Midbrain (tissue), 1 donor: ENCODE measurements at regions not wholly inside any gene's neighbourhood (a gene's known extent, or its start where the extent isn't known, plus 50 kb on each side); places are given as distances from the start of the nearest gene placed in this dataset.
"Not testable (repeated sequence)": the region's sequence is repeated elsewhere in the genome, so short reads cannot be mapped to it uniquely, and the experiment has no call there.

Experiments used
- DNase-seq: peaks from one replicate; lab custom pipeline; 2025; lab: John Stamatoyannopoulos, UW

DNA sequence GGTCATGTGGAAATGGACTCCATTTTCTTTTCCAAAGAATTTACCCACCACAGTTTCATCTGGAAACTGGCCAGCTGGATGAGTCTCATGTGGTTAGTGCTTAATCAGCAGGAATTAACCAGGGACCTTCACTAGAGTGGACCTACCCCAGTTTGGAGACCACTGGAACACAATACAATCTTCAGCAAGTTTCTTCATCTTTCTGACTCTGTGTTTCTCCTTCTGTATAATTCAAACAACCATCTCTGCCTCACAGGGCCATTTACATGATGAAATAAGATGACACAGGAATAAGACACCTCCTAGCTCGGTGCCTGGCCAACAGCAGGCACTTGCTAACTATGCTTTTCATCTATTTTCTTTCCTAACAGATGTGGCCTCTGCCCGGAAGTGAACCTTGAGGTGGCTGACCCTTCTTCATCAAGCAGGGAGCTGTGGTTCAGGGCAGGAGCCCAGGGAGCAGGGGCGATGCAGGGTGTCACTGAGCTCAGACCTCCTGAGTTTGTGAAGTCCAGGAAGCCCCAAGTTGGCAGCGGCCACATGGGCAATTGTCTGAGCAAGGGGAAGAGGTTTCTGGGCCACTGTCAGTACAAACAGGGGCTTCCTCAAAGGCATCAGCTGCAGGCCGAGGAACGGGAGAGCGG lies 98.8 kb downstream of the SOD2 start:
- DNase-seq: no peak

GRCh38 chr6:159590835-159591234 lies 102.2 kb downstream of the SOD2 start:
- no peak for DNase-seq

GRCh38 chr6:159586684-159587083 lies 106.4 kb downstream of the SOD2 start:
- no peak for DNase-seq

DNA sequence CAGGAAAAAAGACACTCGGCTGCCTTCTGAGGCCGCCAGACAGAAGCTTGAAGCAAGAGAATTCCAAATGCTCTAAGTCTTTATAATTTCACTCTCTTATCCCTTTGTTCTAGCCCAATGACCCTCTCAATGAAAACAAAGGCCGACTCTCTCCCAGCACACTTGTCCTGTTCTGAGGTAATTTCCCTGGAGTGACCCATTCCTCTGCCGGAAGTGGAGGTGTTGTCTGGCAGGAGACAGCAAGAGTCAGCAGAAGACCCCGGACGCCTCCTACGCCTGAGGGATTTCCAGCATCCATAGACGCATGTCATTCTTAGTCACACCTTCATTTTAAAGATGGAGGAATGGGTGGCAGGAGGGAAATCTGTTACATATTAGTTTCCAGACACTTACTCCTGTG lies 110.3 kb downstream of the SOD2 start:
- DNase-seq: no peak

DNA sequence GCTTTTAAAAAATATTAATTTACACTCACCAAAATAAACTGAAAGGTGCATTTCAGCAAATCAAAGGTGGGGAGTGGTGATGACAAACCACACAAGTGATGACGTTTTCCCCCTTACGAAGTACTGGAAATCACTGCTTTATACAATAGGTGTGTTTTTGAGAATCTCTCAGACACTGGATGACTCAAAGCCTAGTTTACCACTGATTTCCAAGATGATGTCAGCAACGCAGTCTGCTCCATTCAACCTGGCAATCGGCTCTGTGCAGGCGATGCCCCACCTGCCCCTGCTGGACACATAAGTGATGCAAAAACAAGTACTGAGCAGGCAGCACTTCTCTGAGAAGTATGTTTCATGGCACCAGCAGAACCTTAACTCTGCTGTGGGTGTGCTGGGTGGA lies 114.4 kb downstream of the SOD2 start:
- DNase-seq: no peak

DNA sequence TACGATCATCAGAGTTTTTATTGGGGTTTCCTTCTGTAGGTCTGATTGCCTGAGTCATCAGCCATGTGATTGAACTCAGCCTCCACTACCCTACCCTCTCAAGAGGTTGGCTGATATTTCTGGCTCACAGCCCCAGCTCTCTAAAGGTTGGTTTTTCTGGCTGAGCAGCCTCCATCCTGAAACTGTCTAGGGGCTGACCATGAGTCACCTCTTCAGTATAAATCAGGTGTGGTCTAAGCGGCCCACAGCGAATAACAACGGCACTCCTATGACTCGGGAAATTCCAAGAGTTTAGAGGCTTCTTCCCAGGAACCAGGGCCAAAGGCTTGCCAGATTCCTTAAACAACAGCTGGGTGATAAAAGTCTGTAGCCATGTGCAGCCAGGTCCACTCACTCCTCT lies 115.5 kb downstream of the SOD2 start:
- no peak for DNase-seq

GRCh38 chr6:159572439-159573110 lies 120.5 kb downstream of the SOD2 start:
- DNase-seq: no peak

- DNase-seq: no peak
Observed at GRCh38 chr6:159565181-159565710, 127.8 kb downstream of the SOD2 start.

DNA sequence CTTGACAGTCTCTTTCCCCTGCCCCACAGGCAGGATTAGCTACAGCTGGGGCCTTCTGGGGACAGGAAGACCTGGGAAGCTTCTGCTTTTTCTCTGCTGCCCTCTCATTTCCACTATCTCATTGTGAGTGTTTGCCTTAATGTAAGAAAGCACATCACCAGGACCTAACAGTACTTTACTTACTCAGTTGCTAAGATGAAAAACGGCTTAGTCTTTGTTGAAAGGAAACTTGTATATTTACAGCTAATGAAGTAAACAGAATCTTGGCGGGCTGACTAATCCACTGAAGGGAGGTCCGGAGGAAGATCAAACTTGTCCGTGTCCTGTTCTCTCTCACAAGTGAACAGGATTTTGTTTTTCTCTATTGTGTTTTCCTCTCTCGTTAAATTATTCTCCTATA lies 128.6 kb downstream of the SOD2 start:
- no peak for DNase-seq

- no peak for DNase-seq
Observed at GRCh38 chr6:159557031-159557430, 136.0 kb downstream of the SOD2 start.

GRCh38 chr6:159555082-159555875 lies 137.8 kb downstream of the SOD2 start:
- DNase-seq: no peak

DNA sequence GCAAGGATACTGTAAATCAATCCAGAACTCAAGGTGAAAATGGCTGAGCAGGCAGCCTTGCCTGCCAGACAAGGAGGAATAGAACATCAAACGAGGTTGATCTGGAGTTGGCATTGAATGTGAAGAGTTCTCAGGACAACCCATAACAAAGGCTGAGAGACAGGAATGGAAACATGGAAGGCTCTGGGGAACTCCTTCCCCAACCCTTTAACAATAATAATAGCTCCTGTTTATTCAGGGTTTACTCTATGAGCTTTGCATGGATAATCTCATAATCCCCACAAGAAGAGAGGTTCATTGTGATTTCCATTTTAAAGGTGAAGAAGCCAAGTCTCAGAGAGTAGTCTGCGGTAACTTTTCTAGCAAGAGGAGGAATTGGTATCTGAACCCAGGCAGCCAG lies 151.7 kb downstream of the SOD2 start:
- DNase-seq: no peak

- no peak for DNase-seq
Observed at GRCh38 chr6:159540883-159541282, 152.2 kb downstream of the SOD2 start.

DNA sequence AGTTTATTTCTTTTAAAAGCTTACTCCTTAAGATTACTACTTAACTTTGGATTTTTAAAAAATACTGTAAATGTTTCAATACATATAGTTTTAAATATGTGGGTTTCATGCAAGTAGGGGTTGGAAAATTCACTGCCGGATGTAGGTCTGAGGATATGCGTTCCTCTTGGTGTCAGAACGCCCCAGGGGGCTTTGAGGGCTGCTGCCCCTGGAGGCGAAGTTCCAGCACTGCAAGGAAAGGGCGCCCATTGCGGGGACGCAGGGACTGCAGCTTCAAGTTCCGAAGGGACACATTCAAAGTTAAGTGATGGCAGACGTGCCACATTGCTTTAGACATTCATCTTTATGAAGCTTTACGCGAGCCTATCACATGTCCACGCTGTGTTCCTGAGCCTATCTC lies 152.9 kb downstream of the SOD2 start:
- DNase-seq: no peak

DNA sequence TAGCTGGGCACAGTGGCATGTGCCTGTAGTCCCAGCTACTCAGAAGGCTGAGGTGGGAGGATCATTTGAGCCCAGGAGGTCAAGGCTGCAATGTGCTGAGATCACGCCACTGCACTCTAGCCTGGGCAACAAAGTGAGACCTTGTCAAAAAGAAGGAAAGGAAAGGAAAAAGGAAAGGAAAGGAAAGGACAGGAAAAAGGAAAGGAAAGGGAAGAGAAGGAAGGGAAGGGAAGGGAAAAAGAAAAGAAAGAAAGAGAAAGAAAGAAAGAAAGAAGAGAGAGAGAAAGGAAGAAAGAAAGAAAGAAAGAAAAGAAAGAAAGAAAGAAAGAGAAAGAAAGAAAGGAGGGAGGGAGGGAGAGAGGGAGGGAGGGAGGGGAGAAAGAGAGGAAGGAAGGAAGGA lies 155.0 kb downstream of the SOD2 start:
- DNase-seq: not testable (repeated sequence)

DNA sequence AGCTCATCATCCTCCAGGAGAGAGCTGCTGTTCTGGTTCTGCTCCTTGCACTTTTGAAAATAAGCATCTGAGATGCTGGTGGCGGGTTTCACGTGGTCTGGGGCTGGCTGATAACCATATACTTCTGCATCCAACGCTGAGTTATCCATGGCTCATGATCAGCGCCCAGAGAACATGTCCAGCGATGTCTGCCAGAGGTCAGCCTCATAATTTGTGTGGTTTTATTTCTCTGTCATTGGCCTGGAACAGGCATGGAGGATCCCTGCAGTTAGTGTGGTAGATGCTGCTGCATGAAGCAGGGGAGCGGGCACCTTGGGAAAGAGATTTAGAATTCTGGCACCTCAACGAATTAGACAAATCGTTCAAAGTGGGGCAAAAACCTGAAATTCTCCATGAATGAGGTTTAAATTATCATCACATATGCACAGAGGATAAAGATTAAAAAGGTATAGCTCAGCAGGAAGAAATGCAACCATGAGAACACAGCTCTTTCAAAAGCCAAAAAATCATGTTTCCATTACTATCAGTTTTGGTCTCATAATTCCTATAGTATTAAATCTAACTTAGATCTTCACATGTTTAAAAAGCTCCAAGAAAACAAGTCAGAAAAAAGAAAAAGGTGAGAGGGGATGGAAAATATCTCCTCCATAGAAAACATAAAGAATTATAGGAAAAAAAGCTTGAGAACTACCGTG lies 157.2 kb downstream of the SOD2 start:
- DNase-seq: no peak

DNA sequence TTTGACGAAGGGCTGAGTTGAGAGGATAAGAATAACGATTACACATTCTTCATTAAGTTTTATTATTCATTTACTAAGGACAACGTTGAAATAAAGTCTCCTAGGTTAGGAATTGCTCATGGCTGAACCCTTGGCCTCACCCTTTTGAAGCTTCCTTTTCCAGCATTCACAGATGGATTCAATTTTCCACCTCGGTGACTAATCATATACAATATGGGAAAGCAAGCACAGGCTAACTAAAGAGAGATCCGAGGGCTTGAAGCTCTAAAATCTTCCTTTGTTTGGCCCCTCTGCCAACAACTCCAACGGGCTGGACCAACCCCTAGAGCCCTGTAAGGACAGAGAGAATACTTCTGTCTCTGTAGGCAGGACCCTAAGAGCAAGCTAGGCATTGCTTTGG lies 159.5 kb downstream of the SOD2 start:
- no peak for DNase-seq

DNA sequence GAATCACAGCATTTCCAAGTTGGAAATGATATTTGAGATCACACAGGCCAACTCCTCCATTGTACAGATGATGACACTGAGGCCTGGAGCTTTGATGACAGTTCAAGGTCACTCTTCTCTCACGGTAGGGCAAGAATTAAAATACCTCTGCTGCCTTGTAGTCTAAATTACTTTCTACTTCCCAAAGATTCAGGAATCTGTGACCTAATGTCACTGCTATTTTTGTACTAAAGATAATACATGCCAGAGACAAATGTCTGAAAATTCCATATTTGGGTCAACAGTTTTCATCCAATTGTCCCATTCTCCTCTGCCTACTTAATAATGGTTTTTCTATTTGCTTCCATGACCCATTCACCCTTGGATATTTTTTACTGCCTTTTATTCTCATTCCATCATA lies 160.0 kb downstream of the SOD2 start:
- DNase-seq: no peak

- no peak for DNase-seq
Observed at GRCh38 chr6:159532155-159532554, 160.9 kb downstream of the SOD2 start.

- no peak for DNase-seq
Observed at GRCh38 chr6:159529934-159530333, 163.1 kb downstream of the SOD2 start.

GRCh38 chr6:159527351-159527750 lies 165.7 kb downstream of the SOD2 start:
- no peak for DNase-seq

DNA sequence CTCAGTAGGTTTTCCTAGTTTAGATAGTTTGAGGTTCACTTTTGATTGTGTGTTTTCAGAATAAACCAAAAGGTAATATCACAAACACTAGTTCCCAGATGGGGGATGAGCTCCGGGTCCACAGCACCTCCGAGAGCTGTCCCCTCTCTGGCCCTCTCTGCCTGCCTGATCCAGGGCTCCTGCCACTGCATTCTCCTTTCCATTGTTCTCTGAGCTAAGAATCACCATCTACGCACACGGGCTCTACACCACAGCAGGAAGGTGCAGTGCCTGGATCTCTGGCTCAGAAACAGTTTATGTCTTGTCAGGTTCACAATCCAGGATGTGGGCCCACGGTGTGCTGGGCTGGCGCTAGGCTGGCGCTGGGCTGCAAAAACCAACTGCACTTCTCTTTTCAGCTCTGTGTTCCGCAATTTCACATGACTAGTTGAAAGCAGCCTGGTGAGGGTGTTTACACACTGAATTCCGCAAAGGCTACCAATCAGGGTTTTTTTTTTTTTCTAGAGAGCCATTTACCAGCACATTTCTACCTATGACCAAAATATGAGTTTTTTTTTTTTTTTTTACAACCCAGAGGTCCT lies 167.5 kb downstream of the SOD2 start:
- DNase-seq: no peak
